Neural progenitor cell (in vitro differentiated cells): ENCODE measurements at regions not wholly inside any gene's neighbourhood (a gene's known extent, or its start where the extent isn't known, plus 50 kb on each side); places are given as distances from the start of the nearest gene placed in this dataset.

Experiments used
- CTCF ChIP-seq: fragments of 200-600 bp; sonication (generic); IDR thresholded peaks from 2 replicates; pipeline ENCODE4 v1.5.1; 2017; ENCODE audit warnings: antibody characterized with exemption, mild to moderate bottlenecking
- EZH2 ChIP-seq: fragments of 200-600 bp; sonication (generic); IDR thresholded peaks from 2 replicates; pipeline ENCODE4 v1.6.1; 2017; ENCODE audit warnings: antibody characterized with exemption, mild to moderate bottlenecking, moderate library complexity
- EZH2phosphoT487 ChIP-seq: fragments of 200-600 bp; sonication (generic); IDR thresholded peaks from 2 replicates; pipeline ENCODE4 v1.6.1; 2017; ENCODE audit warnings: antibody characterized with exemption

- TF ChIP-seq CTCF (no peak), EZH2 (no peak), EZH2phosphoT487 (no peak)
Measured at GRCh38 chr20:50374541-50375078, 135.6 kb upstream of the PTPN1 start.
